Adrenal gland (tissue), 5 donors: ENCODE measurements at regions not wholly inside any gene's neighbourhood (a gene's known extent, or its start where the extent isn't known, plus 50 kb on each side); places are given as distances from the start of the nearest gene placed in this dataset.
"Not testable (repeated sequence)": the region's sequence is repeated elsewhere in the genome, so short reads cannot be mapped to it uniquely, and the experiment has no call there.

ENCODE experiments used
- CTCF ChIP-seq, 6 experiments: fragments of 450-650 bp in 4 of 6; fragments of 200-600 bp in 2 of 6; sonication (generic) in 1 of 6; IDR thresholded peaks; 1 replicate in 5 of 6; 2 replicates in 1 of 6; pipeline versions ENCODE4 v1.5.1 to v1.8.0; 2016 to 2021; ENCODE audit warnings: antibody characterized with exemption in 6 of 6, mild to moderate bottlenecking in 2 of 6, moderate library complexity in 1 of 6
- POLR2A ChIP-seq, 2 donors: fragments of 450-650 bp; IDR thresholded peaks; one replicate each; pipeline ENCODE4 v1.6.1; 2017; ENCODE audit warnings: antibody characterized with exemption in 2 of 2, mild to moderate bottlenecking in 2 of 2, moderate library complexity in 1 of 2
- donor health status: DM: no; HTN: no; CAD: no.

DNA sequence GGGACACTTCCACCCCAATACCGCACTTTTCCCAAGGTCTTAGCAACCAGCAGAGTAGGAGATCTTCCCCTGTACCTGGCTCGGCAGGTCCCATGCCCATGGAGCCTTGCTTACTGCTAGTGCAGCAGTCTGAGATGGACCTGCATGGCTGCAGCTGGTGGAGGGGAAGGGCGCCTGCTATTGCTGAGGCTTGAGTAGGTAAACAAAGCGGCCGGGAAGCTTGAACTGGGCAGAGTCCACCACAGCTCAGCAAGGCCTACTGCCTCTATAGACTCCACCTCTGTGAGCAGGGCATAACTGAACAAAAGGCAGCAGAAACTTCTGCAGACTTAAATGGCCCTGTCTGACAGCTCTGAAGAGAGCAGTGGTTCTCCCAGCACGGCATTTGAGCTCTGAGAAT lies 90.4 kb upstream of the ADAMTS18 start:
- not testable (repeated sequence) for TF ChIP-seq CTCF, POLR2A (IDR thresholded peaks at IDR 0.05)
